PC-3 (cell line): ENCODE measurements at regions not wholly inside any gene's neighbourhood (a gene's known extent, or its start where the extent isn't known, plus 50 kb on each side); places are given as distances from the start of the nearest gene placed in this dataset.

Experiments
- ATAC-seq: fragments of 200-7000 bp; cut with Tn5 transposase; 2 replicates; pipeline ENCODE4 v1.9.1; 2020; ENCODE audit warnings: mild to moderate bottlenecking, moderate library complexity
- BruUV-seq: library from RNA; stranded (reverse); fragments of 400-500 nt; replicated peaks from 2 replicates; lab custom pipeline; 2021; lab: Mats Ljungman, UMichigan
- CTCF ChIA-PET: fragments of 300-600 bp; sonication (Branson Sonifier 250); formaldehyde crosslinking; loops from one replicate; lab custom pipeline; 2022; ENCODE audit warnings: antibody characterized with exemption; lab: Charles Lee
- POLR2A ChIA-PET: fragments of 300-600 bp; sonication (Branson Sonifier 250); formaldehyde crosslinking; loops from one replicate; lab custom pipeline; 2022; ENCODE audit warnings: antibody characterized with exemption; ENCODE audit not compliant: unreplicated experiment; lab: Charles Lee
- DNase-seq: peaks from one replicate; pipeline ENCODE4 v3.0.0-alpha.2; 2015
- H2AFZ ChIP-seq: fragments of 300-600 bp; sonication (generic); 2 replicates; pipeline ENCODE4 v1.6.0; 2016; ENCODE audit warnings: antibody characterized with exemption, low read length
- H3F3A ChIP-seq: fragments of 300-600 bp; sonication (generic); one replicate; pipeline ENCODE4 v1.6.0; 2017; ENCODE audit warnings: antibody characterized with exemption, low read length, control low read depth, mild to moderate bottlenecking; ENCODE audit not compliant: unreplicated experiment
- H3K27ac ChIP-seq: fragments of 300-600 bp; sonication (generic); 2 replicates; pipeline ENCODE4 v1.5.1; 2016; ENCODE audit warnings: mild to moderate bottlenecking, low read length
- H3K27me3 ChIP-seq: fragments of 300-600 bp; sonication (generic); 2 replicates; pipeline ENCODE4 v1.6.1; 2016; ENCODE audit warnings: low read length, mixed read lengths
- H3K36me3 ChIP-seq: fragments of 300-600 bp; sonication (generic); 2 replicates; pipeline ENCODE4 v1.6.1; 2016; ENCODE audit warnings: low read depth, mixed run types, low read length, mixed read lengths
- H3K4me1 ChIP-seq: fragments of 300-600 bp; sonication (generic); 2 replicates; pipeline ENCODE4 v1.5.1; 2016; ENCODE audit warnings: low read length; ENCODE audit not compliant: insufficient read depth
- H3K4me2 ChIP-seq: fragments of 300-600 bp; sonication (generic); 2 replicates; pipeline ENCODE4 v1.6.0; 2016; ENCODE audit warnings: low read length
- H3K4me3 ChIP-seq: fragments of 300-600 bp; sonication (generic); 2 replicates; pipeline ENCODE4 v1.5.1; 2016; ENCODE audit warnings: mild to moderate bottlenecking, low read length, mixed read lengths
- H3K79me2 ChIP-seq: fragments of 300-600 bp; sonication (generic); 2 replicates; pipeline ENCODE4 v1.6.1; 2017; ENCODE audit warnings: low read length, mixed read lengths
- H3K9ac ChIP-seq: fragments of 300-600 bp; sonication (generic); 2 replicates; pipeline ENCODE4 v1.6.0; 2016; ENCODE audit warnings: mild to moderate bottlenecking, low read length
- H3K9me2 ChIP-seq: fragments of 300-600 bp; sonication (generic); replicated peaks from 2 replicates; pipeline ENCODE4 v1.6.1; 2016; ENCODE audit warnings: mixed run types, low read length, mixed read lengths
- H3K9me3 ChIP-seq: fragments of 300-600 bp; sonication (generic); 2 replicates; pipeline ENCODE4 v1.6.1; 2016; ENCODE audit warnings: low read length, mixed read lengths
- H4K20me1 ChIP-seq: fragments of 300-600 bp; sonication (generic); 2 replicates; pipeline ENCODE4 v1.6.1; 2016; ENCODE audit warnings: low read length, mixed read lengths
- CTCF ChIP-seq: fragments of 300-600 bp; sonication (generic); conservative IDR thresholded peaks from 2 replicates; pipeline ENCODE4 v1.5.1; 2017; ENCODE audit warnings: antibody characterized with exemption, low read depth, mild to moderate bottlenecking, low read length
- EZH2 ChIP-seq: fragments of 300-600 bp; sonication (generic); IDR thresholded peaks from one replicate; pipeline ENCODE4 v1.6.1; 2017; ENCODE audit warnings: antibody characterized with exemption, mild to moderate bottlenecking, low read length; ENCODE audit not compliant: unreplicated experiment
- EZH2phosphoT487 ChIP-seq: fragments of 300-600 bp; sonication (generic); IDR thresholded peaks from 2 replicates; pipeline ENCODE4 v1.6.1; 2018; ENCODE audit warnings: mild to moderate bottlenecking, antibody characterized with exemption, low read length, borderline replicate concordance
- intact Hi-C: fragments of 100-400 bp; cut with micrococcal nuclease; formaldehyde crosslinking; loops from 2 replicates; pipeline ENCODE4 v1.9.0; 2023

- ChIA-PET CTCF (no interaction called here), POLR2A (no interaction called here)
These were observed 81.3 kb upstream of the NAA20 start for GRCh38 chr20:19935842-19936241.

GRCh38 chr20:19936466-19937200 is 80.5 kb upstream of the NAA20 start:
- peak overlapping the region; percentile 48; the same call in 1 of the 2 replicates for H3K4me2 ChIP-seq
- CTCF ChIA-PET, result no interaction called here

More at GRCh38 chr20:19935842-19936241, 81.3 kb upstream of the NAA20 start:
- Histone ChIP-seq H4K20me1 (no peaks in the 10 kb centered on the region), H3K9me3 (no peaks in the 10 kb centered on the region), H3K4me2 (peak overlapping the region; percentile 48), H3K36me3 (0 out of 2 replicates have a peak, but pooled peaks cover 3% of the 10 kb centered on the region), H3K27me3 (no peaks in the 10 kb centered on the region), H3K4me1 (peaks cover 22% of the 10 kb centered on the region), H3K9me2 (no peaks in the 10 kb centered on the region), H3F3A (no peaks in the 10 kb centered on the region), H3K79me2 (no peaks in the 10 kb centered on the region), H3K27ac (peak overlapping the region; percentile 51), H3K9ac (no peak overlapping the region), H2AFZ (no peak overlapping the region), H3K4me3 (no peak overlapping the region)
- TF ChIP-seq EZH2, result no peak
- TF ChIP-seq CTCF, result no peak
- TF ChIP-seq EZH2phosphoT487, result no peak
- peak; percentile 76 for DNase-seq
- intact Hi-C loops, result no loop called here
- ATAC-seq, result peak; percentile 61
- no TSS peak for BruUV-seq

More at GRCh38 chr20:19936466-19937200, 80.5 kb upstream of the NAA20 start:
- Histone ChIP-seq H3K9me3 (no peaks in the 10 kb centered on the region), H3K79me2 (no peaks in the 10 kb centered on the region), H3K4me1 (peaks cover 22% of the 10 kb centered on the region), H3K4me3 (no peak overlapping the region), H3F3A (no peaks in the 10 kb centered on the region), H3K36me3 (0 out of 2 replicates have a peak, but pooled peaks cover 3% of the 10 kb centered on the region), H3K9ac (no peak overlapping the region), H3K27me3 (no peaks in the 10 kb centered on the region), H3K27ac (0 out of 2 replicates have a peak overlapping the region, but pooled peaks have one; percentile 4), H3K9me2 (no peaks in the 10 kb centered on the region), H2AFZ (no peak overlapping the region), H4K20me1 (no peaks in the 10 kb centered on the region)
- ATAC-seq (no peak), DNase-seq (no peak)
- POLR2A ChIA-PET, result interaction anchor here (0.5 kb wide), 1 partner anchor 28 kb away, joined by 5 read pairs; no protein-coding TSS in a partner anchor
- intact Hi-C loops, result no loop called here
- no TSS peak for BruUV-seq
- TF ChIP-seq EZH2phosphoT487, result no peak
- no peak for TF ChIP-seq CTCF
- no peak for TF ChIP-seq EZH2
